ENCODE measurements at regions not wholly inside any gene's neighbourhood (a gene's known extent, or its start where the extent isn't known, plus 50 kb on each side); places are given as distances from the start of the nearest gene placed in this dataset.

DNA sequence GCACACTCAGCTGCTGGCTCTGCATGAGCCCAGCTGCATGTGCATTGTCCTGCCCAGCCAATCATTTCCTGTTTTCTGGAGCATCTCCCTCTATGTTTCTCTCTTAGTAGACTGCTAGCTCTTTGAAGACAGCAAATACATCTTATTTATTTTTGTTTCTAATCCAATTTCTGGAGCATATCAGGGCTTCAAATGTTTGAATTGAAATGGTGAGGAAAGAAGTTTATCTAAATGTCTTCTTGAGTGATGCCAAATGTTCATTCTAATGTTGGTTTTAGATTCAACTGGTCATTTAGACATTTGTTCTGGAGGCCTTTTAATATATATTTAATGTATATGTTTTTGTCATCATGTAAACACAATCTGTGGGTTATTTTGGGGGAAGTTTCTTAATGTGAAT, 141.9 kb downstream of the DNAJB9 start:
- no peak for DNase-seq

GRCh38 chr7:108716783-108717182, 147.1 kb downstream of the DNAJB9 start:
- DNase-seq = no peak

DNA sequence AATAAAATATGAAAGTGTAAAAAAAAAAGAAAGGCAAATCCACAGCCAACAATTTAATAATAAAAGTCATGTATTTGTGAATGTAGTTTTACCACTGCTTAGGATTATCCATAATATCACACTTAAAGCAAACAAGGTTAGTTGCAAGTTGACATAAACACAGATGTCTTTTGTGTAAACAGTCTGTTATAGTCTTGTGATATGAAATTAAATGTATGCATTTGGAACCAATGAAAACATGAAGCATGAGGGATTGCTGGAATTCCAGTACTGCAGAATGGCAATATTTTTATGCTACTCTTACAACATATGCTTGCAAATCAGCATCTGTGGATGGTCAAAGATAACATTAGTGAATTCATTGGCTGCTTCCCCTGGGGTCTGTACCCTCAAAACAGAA, 148.1 kb downstream of the DNAJB9 start:
- DNase-seq = no peak

DNA sequence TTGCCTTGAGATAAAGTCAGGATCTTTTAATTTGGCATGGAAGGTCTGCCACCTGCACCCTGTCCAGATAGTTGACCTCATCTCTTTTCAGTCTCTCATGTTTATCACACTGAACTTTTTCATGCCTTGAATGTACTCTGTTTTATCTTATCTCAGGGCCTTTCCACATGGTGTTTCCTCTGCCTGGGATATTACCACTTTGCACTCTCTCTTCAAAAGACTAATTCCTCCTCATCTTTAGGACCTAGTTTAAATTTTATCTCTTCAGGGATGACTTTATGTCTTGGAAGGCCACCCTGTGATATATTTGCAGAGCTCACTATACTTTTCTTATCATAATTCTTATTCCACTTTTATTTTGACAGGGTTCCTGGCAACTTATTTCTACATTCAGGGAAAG, 150.0 kb downstream of the DNAJB9 start:
- DNase-seq = no peak

DNA sequence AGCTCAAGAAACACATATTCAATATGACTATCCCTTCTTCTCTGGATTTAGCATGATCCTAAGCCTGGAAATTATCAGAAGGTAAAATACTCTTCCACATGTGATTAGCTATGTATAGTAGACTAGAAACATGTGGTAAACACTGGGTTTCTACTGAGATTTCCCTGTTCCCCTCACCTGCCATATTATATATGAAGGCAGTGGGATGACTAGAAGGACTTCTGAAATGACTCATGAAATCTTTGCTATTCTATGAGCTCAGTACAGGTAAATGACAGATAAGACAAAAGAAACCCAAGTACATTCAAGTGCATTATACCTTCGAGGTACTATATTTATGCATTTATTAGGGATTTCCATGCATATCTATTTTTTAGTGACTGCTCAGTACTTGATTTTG, 152.9 kb downstream of the DNAJB9 start:
- DNase-seq = no peak

GRCh38 chr7:108723381-108723814, 153.7 kb downstream of the DNAJB9 start:
- DNase-seq = no peak

DNA sequence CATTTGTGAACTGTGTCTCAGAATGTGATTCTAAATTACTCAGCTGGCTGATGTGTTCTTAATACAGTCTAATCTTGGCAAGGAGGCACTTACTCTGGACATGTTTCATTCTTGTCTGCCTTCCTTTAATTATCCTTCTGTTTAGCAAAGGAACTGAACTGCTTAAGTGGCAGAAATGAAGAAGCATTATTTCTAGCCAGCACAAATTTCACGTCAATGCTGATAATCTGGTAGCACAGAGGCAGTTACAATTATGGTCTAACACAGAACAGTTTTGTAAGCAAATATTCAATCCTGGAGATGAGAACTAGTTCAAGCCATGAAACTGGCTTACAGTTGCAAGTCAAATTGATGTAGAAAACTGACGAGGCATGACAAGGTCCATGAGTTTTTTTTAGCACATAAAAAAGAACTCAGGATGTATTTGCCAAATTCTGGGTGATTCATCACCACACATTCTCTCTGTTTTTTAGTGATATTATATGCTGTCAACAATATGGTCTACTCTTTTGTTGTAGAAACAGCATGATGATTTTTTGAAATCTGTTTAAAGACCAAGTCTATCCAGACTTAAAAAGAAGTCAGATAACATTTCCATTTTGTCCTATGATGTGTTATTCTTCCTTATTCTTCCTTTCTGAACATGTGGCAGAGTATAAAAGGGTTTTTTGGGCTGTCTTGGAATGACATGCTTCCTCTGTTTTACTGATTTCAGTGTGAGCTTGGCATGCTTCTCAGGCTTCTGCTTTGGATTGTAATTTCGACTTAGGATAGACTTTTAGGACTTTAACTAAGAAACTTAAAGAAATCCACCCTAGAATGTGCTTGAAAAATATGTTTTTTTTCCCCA, 154.8 kb downstream of the DNAJB9 start:
- DNase-seq = no peak

- no peak for DNase-seq
These were observed 166.1 kb downstream of the DNAJB9 start for GRCh38 chr7:108735814-108736213.

DNA sequence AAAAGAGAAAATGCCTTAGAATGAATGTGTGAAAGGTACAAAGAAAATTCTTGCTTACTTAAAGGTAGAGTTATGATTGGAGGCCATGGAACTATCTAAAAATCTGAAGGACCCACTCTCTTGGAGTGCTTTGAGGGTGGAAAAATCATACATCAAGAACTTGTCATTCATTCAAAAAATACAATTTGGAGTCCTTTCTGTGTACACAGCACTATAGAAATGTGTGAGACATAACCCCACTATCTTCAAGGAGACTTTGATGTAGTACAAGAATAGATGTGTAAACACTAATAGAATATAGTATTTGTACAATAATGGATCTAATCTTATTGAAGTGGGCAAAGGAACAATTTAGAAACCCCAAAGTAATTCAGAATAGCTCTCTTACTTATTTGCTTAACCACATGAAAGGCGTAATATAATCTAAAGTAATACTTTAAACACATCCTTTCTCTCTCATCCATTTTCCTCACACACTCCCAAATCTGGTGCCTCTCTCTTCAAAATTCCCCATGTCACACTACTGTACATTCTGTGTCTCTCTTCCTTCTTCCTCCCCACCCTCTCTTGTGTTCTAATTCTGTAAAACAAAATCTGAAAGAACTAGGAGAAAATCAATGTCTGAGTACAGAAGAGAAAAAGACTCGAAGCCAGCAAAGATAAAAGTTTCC, 166.7 kb downstream of the DNAJB9 start:
- no peak for DNase-seq

DNA sequence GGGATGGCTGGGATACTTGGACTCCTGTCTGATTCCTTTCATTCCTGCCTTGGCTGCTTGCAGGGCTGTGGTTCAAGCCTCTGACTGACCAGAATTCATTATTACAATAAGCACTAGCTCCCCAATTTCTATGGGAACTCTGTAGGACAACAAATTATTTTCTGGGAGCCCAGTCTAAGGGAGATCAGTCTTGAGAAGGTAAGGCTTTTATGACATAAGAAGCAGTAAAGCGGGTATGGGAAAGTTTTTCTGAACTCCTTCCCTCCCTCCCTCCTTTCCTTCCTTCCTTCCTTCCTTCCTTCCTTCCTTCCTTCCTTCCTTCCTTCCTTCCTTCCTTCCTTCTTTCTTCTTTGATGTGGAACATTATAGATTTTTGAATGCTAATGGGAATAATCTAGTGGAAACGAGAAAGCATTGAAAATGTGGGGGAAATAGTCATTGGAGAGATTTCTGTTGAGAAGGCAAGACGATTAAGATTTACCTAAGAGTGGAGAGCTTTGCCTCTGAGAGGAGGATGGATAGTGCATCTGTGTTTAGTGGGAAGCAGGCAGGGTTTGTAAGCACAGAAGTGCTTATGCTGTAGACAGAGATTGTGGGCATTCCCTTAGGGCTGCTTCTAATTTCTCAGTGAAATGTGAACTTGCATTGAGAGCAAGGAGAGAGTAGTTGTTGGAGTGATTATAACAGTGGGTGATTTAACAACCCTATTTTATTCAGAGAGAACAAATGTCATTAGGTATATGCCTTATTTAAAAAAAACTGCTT, 201.5 kb downstream of the DNAJB9 start:
- no peak for DNase-seq

DNA sequence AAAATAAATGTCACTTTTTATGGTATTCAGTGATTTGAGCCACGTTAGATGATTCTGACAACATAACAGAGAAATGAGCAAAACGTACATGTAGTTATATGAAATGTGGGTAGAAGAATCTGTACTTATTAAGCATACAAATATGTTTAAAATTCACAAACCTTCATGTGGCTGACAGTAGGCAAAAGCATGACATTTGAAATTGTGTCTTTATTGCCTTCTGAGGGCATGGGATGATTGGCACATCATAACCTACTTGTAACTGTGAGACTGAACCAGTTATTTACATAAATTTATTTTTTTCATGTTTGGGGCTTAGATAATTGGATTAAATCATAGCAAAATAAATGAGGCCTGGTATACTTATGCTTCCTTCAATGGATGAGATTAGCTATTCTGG, 202.2 kb downstream of the DNAJB9 start:
- no peak for DNase-seq

DNA sequence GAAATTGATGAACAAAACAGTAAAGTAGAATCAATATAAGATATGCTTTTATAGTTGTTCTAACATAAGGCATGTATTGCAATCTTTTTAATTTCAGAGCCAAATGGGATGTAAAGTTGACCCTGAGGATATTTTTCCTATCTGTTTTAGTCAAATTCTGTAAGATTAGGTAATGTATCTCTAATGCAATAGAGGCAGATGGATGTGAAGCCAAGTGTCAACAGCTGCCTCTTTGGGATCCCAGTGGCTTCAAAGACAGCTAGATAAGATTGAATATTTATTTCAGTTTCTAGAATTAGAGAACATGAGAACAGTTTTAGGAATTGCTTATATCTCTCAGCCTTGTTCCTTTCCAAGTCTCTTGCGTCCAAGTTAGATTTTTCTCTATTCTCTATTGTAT, 208.3 kb downstream of the DNAJB9 start:
- no peak for DNase-seq

DNA sequence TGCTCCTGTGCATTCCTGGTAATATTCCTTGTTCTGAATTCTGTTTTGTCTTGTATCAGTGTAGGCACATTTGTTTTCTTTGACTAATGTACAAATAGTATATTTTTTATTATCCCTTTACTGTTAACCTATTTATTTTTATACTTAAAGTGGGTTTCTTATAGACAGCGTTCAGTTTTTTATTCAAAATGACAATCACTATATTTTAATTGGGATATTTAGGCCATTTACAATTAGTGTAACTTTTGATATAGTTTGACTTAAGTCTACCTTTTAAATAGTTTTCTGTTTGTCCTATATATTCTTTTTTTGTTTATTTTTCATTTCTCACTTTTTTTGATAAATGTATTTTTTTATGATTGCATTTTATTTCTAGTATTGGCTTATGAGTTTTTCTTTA, 219.8 kb downstream of the DNAJB9 start:
- DNase-seq = no peak

DNA sequence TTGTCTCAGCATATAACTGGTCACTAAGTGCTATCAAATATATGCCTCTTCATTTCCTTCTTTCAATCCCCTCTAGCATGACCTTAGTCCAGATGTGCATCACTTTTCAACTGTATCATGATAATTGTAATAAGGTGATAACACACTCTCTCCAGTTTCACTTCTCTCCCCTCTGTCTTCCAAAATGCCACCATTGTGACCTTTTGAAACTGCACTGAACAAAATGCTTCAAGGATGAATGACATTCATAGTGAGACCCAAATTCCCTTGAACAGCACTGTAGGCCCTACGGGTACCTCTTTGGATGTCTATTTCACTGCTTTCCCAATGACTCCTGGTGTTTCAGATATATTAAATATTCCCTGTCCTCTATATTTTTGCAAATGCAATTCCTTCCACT, 224.8 kb downstream of the DNAJB9 start:
- DNase-seq = no peak

DNA sequence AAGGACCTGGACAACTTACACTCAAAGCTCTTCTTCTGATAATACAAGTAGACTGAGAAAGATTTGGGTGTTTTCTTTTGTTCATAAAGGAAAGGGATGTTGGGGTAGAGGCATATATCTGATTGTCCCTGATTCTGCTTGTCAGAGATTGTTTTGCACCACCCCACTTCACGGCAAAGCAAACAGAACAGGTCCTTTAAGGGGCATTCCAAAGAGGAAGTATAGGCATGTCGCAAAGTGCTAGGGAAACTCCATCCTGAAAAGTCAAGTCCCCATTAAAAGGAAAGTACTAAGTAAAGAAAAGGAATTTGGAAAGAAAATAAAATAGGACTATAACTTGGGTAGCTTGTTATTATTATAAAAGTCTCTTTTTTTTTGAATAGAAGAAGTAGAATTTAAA, 233.0 kb downstream of the DNAJB9 start:
- no peak for DNase-seq

DNA sequence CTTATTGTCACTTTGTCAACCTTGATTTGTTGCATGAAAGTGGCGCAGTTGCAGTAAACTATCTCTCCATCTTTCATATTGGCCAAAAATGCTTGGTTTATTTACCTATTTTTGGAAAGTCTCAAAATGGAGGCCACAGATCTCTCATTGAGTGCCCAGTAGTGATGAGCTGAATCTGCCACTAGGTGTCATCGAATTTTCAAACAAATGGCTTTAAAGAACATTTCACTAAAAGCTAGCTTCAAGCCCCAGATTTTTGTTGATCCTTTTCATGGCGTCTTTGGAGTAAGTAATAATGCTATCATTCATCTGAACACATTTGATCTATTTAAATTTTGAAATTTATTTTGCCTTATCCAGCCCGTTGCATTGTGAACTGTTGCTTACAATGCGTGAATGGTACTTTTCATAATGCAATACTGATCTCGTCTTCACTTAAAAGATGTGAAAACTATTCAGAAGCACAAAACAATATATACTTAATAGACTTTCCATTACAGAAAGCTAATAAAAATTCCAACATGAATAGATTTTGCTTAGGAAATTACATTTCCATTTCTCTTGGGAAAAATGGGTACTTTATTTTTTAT, 236.2 kb downstream of the DNAJB9 start:
- DNase-seq = peak; percentile 20

DNA sequence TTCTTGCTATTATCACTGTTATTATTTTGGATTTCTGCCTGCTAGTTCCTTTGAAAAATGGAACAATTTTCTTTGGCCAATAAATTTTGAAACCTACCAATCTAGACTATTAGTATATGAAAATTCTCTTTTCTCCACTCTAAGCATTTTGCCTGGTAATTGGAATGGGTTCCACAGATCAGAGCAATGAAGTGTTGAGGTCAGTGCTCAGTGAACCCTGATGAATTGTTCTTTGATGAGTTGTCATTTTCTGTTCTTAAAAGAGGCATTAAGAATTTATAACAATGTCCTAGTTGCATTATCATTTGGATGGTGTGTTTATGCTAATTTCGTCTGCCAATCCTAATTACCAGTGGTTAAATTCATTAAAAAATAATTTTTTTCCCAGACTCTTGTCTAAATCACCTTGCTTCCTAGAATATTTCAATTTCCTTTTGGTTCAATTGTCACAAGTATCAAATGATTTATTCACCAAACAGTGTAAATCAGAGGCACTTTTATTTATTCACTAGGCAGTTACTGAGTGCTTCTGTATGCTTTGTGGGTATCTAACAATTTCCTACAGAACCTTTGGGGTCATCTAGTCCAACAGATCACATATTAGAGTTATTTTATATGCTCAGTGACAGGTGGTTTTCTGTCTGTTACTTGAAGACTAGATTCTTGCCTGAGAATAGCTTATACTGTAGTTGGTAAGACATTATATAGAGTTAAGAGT, 239.0 kb downstream of the DNAJB9 start:
- no peak for DNase-seq

GRCh38 chr7:108809356-108809755, 239.7 kb downstream of the DNAJB9 start:
- DNase-seq = no peak

- no peak for DNase-seq
These were observed 241.2 kb downstream of the DNAJB9 start for GRCh38 chr7:108810756-108811385.

DNA sequence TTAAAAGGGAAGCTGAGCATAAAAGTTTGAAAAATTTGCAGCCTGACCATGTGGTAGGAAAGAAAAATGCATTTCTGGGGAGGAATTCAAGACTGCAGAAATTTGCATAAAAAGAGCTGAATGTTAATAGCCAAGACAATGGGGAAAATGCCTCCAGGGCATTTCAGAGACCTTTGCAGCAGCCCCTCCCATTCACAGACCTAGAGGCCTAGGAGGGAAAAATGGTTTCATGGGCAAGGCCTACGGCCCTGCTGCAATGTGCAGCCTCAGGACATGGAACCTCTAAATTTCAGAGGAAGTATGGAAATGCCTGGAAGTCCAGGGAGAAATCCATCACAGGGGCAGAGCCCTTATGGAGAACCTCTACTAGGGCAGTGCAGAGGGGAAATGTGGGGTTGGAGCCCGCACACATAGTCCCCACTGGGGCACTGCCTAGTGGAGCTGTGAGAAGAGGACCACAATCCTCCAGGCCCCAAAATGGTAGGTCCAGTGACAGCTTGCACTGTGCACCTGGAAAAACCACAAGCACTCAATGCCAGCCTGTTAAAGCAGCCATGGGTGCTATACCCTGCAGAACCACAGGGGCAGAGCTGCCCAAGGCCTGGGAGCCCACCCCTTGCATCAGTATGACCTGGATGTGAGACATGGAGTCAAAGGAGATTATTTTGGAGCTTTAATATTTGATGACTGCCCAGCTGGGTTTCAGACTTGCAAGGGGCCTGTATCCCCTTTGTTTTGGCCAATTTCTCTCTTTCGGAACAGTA, 243.8 kb downstream of the DNAJB9 start:
- DNase-seq = no peak

DNA sequence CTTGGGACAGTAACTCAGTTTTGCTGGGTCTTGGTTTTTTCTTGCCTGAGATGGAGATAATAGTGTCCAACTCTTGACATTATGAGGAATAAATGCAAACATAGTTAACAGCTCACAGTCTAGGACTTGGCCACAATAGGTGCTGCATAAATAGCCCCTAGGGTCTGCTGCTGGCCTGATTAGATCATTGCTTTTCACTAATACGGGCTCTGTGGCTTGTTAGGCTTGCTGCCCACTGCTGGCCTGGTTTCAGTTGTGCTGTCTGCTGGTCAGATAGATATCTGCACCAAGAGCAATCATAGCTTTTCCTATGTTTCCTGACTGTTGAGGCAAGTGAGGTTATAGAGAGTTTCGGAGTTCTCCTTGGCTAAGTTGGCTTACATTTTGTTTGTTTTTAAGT, 246.1 kb downstream of the DNAJB9 start:
- DNase-seq = no peak

Data from NCI-H526 treated with DMSO at 0.1 percent for 48 hours (cell line).